Stomach (tissue), 4 donors: ENCODE measurements at regions not wholly inside any gene's neighbourhood (a gene's known extent, or its start where the extent isn't known, plus 50 kb on each side); places are given as distances from the start of the nearest gene placed in this dataset.

ENCODE experiments used
- POLR2A ChIP-seq, 4 donors: fragments of 450-650 bp; IDR thresholded peaks; one replicate each; pipeline ENCODE4 v1.6.1; 2016; ENCODE audit warnings: antibody characterized with exemption in 4 of 4, control low read depth in 2 of 4, mild to moderate bottlenecking in 1 of 4, moderate library complexity in 1 of 4
- TF ChIP-seq, protein P1 (sequence below), 7 experiments: fragments of 450-650 bp in 4 of 7; fragments of 200-600 bp in 3 of 7; sonication (generic) in 3 of 7; IDR thresholded peaks; one replicate each; pipeline ENCODE4 v1.5.1; 2016 to 2019; ENCODE audit warnings: antibody characterized with exemption in 7 of 7, control low read depth in 2 of 7, mild to moderate bottlenecking in 1 of 7

DNA sequence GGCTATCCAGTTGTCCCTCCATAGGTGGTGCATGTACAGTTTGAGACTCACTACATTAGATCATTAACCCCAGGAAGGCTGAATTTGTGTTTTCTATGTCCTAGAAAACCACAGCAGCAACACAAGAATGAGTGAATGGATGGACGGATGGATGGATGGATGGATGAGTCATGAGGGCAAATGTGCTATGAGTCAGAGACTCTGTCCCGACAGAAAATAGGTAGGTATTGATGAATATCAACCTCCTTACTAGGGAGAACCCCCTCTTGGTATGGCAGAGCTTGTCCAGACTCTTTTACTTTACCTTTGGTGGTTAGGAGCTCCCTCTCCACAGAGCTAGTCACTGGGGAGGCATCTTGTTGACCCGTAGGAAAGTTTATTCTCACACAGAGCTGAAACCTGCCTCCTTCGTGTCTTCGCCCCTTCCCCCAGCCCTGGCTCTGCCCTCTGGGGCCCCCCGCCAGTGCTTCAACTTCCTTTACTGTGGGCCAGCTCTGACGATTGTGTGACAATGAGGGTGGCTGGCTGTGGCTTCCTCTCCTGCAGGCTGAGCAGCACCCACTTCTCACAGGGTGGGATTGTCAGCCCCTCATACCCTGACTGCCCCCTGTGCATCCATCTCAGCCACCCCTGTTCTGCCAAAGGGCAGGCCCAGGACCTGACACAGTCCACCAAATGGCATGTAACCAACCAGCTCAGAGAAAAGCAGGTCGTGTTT lies 145.2 kb downstream of the FOXD2 start:
- TF ChIP-seq, protein P1, sequence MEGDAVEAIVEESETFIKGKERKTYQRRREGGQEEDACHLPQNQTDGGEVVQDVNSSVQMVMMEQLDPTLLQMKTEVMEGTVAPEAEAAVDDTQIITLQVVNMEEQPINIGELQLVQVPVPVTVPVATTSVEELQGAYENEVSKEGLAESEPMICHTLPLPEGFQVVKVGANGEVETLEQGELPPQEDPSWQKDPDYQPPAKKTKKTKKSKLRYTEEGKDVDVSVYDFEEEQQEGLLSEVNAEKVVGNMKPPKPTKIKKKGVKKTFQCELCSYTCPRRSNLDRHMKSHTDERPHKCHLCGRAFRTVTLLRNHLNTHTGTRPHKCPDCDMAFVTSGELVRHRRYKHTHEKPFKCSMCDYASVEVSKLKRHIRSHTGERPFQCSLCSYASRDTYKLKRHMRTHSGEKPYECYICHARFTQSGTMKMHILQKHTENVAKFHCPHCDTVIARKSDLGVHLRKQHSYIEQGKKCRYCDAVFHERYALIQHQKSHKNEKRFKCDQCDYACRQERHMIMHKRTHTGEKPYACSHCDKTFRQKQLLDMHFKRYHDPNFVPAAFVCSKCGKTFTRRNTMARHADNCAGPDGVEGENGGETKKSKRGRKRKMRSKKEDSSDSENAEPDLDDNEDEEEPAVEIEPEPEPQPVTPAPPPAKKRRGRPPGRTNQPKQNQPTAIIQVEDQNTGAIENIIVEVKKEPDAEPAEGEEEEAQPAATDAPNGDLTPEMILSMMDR (IDR thresholded peaks at IDR 0.05): no peak
- no peak for TF ChIP-seq POLR2A (IDR thresholded peaks at IDR 0.05)
